NCI-H187 treated with DMSO at 0.1 percent for 48 hours (cell line): ENCODE measurements at regions not wholly inside any gene's neighbourhood (a gene's known extent, or its start where the extent isn't known, plus 50 kb on each side); places are given as distances from the start of the nearest gene placed in this dataset.
A peak's percentile ranks its signal among the peaks of the same experiment; 100 is the strongest.

ENCODE experiments used
- DNase-seq: peaks from one replicate; lab custom pipeline; 2025; lab: John Stamatoyannopoulos, UW

GRCh38 chr7:96638669-96639068 is 71.0 kb downstream of the SEM1 start:
- DNase-seq: no peak

- no peak for DNase-seq
Observed at GRCh38 chr7:96637522-96637921, 72.1 kb downstream of the SEM1 start.

GRCh38 chr7:96636979-96637378 is 72.7 kb downstream of the SEM1 start:
- DNase-seq: no peak

- no peak for DNase-seq
Observed at GRCh38 chr7:96636342-96636860, 73.2 kb downstream of the SEM1 start.

- no peak for DNase-seq
Observed at GRCh38 chr7:96629884-96630283, 79.8 kb downstream of the SEM1 start.

GRCh38 chr7:96624954-96625353 is 84.7 kb downstream of the SEM1 start:
- DNase-seq: no peak

GRCh38 chr7:96621932-96622331 is 87.7 kb downstream of the SEM1 start:
- DNase-seq: no peak

GRCh38 chr7:96614154-96614867 is 95.3 kb downstream of the SEM1 start:
- DNase-seq: no peak

- no peak for DNase-seq
Observed at GRCh38 chr7:96612034-96612433, 97.6 kb downstream of the SEM1 start.

GRCh38 chr7:96605045-96605716 is 104.5 kb downstream of the SEM1 start:
- no peak for DNase-seq

- no peak for DNase-seq
Observed at GRCh38 chr7:96599288-96599936, 110.2 kb downstream of the SEM1 start.

- no peak for DNase-seq
Observed at GRCh38 chr7:96598421-96598820, 111.2 kb downstream of the SEM1 start.

GRCh38 chr7:96596120-96596826 is 113.4 kb downstream of the SEM1 start:
- peak; percentile 67 for DNase-seq

GRCh38 chr7:96591900-96592676 is 117.6 kb downstream of the SEM1 start:
- DNase-seq: no peak

GRCh38 chr7:96591159-96591899 is 118.3 kb downstream of the SEM1 start:
- no peak for DNase-seq

GRCh38 chr7:96589038-96589437 is 120.6 kb downstream of the SEM1 start:
- DNase-seq: no peak

- no peak for DNase-seq
Observed at GRCh38 chr7:96579119-96579518, 130.5 kb downstream of the SEM1 start.

- DNase-seq: no peak
Observed at GRCh38 chr7:96578606-96579005, 131.0 kb downstream of the SEM1 start.

- DNase-seq: no peak
Observed at GRCh38 chr7:96563409-96563808, 146.2 kb downstream of the SEM1 start.

- DNase-seq: no peak
Observed at GRCh38 chr7:96562966-96563365, 146.7 kb downstream of the SEM1 start.

- no peak for DNase-seq
Observed at GRCh38 chr7:96562458-96562857, 147.2 kb downstream of the SEM1 start.
